HG03097 (cell line): ENCODE measurements at regions not wholly inside any gene's neighbourhood (a gene's known extent, or its start where the extent isn't known, plus 50 kb on each side); places are given as distances from the start of the nearest gene placed in this dataset.

Source experiments
- ATAC-seq: cut with Tn5 transposase; IDR thresholded peaks from one replicate; pipeline ENCODE4 v1.9.1; 2021; ENCODE audit not compliant: unreplicated experiment, low FRiP score

GRCh38 chr6:148250975-148251685 lies 91.5 kb upstream of the SASH1 start:
- no peak for ATAC-seq

DNA sequence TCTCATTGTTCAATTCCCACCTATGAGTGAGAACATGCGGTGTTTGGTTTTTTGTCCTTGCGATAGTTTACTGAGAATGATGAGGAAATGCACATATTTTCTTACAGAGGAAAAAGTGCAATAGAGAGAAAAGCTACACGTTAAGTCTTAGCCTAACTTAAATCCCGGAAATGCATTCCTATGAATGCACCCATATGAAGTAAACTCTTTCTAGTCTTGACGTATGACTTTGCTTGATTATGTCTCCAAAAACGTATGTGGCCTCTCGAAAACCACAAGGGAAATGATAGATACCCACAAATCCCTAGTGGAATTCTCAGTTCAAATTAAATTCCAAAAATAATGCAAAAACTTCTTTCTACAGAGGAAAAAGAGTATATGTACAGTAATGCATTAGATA lies 90.7 kb upstream of the SASH1 start:
- ATAC-seq = no peak

- no peak for ATAC-seq
These were observed 84.8 kb upstream of the SASH1 start for GRCh38 chr6:148257810-148258209.

- no peak for ATAC-seq
These were observed 83.8 kb upstream of the SASH1 start for GRCh38 chr6:148258868-148259267.

DNA sequence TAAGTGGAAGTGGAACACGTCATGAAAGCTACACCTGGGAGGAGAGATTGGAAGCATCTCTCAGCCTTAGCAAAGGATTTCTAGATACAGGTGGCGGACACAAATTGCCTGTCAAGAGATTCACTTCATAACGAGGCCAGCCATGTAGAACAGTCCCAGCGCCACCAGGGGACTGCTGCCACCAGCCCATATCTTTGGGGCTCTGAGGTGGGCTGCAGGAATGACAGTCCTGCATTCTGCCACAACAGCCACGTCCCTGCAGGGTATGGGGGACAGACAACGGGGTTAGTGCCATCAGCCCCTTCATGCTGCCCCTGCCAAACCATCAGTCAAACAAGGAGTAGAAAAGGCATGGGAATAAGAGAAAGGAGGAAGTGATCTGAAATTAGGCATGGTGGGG lies 81.2 kb upstream of the SASH1 start:
- ATAC-seq = no peak

- no peak for ATAC-seq
These were observed 79.6 kb upstream of the SASH1 start for GRCh38 chr6:148263010-148263409.

DNA sequence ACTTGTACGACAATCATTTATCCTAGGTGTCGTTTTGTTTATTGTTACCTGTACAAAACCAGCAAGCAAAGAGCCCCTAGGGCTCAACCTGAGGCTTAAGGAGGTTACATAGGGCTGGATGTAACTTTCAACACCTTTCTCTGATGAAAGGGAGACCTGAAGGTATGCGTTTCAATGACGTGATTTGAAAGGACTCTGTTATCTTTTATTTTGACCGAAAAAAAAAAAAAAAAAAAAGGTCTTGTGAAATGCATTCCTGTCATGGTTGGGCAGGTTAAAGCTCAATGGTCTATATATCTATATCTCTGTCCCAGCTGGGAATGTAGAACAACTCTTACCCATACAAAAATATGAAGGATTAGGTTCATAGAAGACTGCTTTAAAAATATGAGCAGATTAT lies 78.7 kb upstream of the SASH1 start:
- ATAC-seq = no peak

GRCh38 chr6:148265054-148265453 lies 77.6 kb upstream of the SASH1 start:
- no peak for ATAC-seq

GRCh38 chr6:148269386-148269785 lies 73.3 kb upstream of the SASH1 start:
- no peak for ATAC-seq

DNA sequence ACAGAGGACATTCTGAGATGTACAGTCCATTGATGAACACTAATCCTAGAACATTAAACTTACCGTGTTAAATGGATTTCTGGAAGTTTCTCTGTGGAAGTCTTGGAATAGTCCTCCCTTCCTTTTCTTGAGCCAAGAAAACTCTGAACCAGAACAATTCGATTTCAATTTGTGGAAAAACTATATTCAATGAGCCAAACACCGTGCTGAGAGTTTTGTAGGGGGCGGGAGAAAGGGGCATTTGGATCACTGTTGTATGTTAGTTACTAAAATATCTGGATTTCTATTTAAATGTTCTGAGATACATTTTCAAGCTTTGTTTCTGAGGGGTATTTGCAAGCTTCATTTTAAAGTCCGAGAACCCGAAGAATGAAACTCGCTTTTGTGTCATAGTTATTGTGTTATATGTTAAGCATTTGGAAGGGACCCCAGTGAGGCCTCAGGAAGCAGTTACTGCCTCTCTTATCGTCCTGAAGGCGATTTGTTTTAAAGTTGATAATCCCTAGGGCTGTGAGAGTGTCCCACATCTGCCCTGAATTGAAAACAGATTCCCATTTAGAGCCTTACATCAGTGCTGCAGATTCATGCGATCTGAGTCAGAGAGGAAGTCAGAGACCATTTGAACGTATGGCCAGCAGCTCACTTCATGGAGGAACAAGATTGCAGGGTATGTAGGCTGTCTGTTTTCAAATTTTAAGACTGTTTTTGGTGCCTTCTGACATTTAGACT lies 70.8 kb upstream of the SASH1 start:
- no peak for ATAC-seq

GRCh38 chr6:148272597-148272996 lies 70.0 kb upstream of the SASH1 start:
- no peak for ATAC-seq

- ATAC-seq = no peak
These were observed 68.5 kb upstream of the SASH1 start for GRCh38 chr6:148273962-148274752.

GRCh38 chr6:148274809-148275208 lies 67.8 kb upstream of the SASH1 start:
- ATAC-seq = no peak

DNA sequence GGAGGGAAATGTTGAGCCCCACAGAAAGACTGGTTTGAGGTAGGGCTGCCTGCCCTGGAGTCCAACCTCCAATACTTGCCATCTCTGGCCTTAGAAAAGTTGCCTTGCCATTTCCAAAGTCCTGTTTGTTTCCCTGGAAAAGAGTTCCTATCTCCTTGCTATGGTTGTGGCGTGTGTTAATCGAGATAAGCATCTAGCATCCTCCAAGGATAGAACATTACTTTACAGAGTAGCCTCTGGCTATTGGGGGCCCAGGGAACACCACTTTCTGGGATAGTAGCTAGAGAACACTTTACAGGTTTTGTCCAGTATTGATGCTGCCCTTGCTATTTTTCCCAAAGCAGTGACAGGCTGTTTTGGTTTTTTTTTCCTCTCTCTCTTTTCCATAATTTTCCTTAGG lies 57.4 kb upstream of the SASH1 start:
- no peak for ATAC-seq

- ATAC-seq = no peak
These were observed 56.1 kb upstream of the SASH1 start for GRCh38 chr6:148286563-148286962.

GRCh38 chr6:148287623-148288333 lies 54.9 kb upstream of the SASH1 start:
- ATAC-seq = no peak

GRCh38 chr6:148288541-148288940 lies 54.1 kb upstream of the SASH1 start:
- no peak for ATAC-seq

DNA sequence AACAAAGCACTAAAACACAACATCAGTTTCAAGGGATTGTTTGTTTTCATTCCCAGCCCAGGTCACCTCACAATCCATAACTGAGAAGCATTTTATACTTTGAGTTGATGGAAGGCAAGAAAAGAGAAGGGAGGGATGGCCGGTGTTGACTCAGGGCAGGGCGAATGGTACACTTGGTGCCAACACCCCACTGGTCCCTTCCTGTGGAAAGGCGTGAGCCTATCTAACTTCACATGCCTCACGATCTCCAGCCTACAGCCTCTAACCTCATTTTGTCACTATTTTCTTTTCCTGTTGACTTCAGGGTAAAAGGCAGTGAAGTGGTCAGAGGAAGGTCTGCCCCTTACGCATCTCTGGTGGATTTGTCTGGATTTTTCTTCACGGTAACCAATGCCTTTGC lies 53.5 kb upstream of the SASH1 start:
- no peak for ATAC-seq

GRCh38 chr6:148291876-148292275 lies 50.8 kb upstream of the SASH1 start:
- ATAC-seq = no peak
